A549 (cell line): ENCODE measurements at regions not wholly inside any gene's neighbourhood (a gene's known extent, or its start where the extent isn't known, plus 50 kb on each side); places are given as distances from the start of the nearest gene placed in this dataset.

ENCODE experiments used
- CEBPB ChIP-seq, 2 experiments: fragments of >200 bp in 1 of 2; sonication (Bioruptor Twin) in 1 of 2; formaldehyde crosslinking in 1 of 2; IDR thresholded peaks; 2 replicates each; pipeline ENCODE4 v1.6.1; 2012 to 2016
- EP300 ChIP-seq, 2 experiments: fragments of >200 bp; sonication (Bioruptor Twin); formaldehyde crosslinking; IDR thresholded peaks; 2 replicates in 1 of 2; 3 replicates in 1 of 2; pipeline ENCODE4 v1.6.1; 2016 to 2017
- ESRRA ChIP-seq: fragments of 150-350 bp; IDR thresholded peaks from 2 replicates; pipeline ENCODE4 v1.6.1; 2014; ENCODE audit warnings: mild to moderate bottlenecking, low read length, borderline replicate concordance
- JUN ChIP-seq, 2 experiments: fragments of >200 bp; sonication (Bioruptor Twin); formaldehyde crosslinking; IDR thresholded peaks; 2 replicates in 1 of 2; 3 replicates in 1 of 2; pipeline ENCODE4 v1.6.1; 2016 to 2017
- MAZ ChIP-seq: fragments of 150-350 bp; IDR thresholded peaks from 2 replicates; pipeline ENCODE4 v1.6.1; 2014; ENCODE audit warnings: antibody characterized with exemption, low read depth, low read length, borderline replicate concordance
- POLR2A ChIP-seq: IDR thresholded peaks from 2 replicates; pipeline ENCODE4 v1.6.1; 2012; ENCODE audit warnings: mild to moderate bottlenecking, low read length
- RAD21 ChIP-seq, 2 experiments: fragments of >200 bp in 1 of 2; sonication (Bioruptor Twin) in 1 of 2; formaldehyde crosslinking in 1 of 2; IDR thresholded peaks in 1 of 2; conservative IDR thresholded peaks in 1 of 2; 2 replicates in 1 of 2; 3 replicates in 1 of 2; pipeline ENCODE4 v1.6.1; 2012 to 2018; ENCODE audit warnings: inconsistent platforms in 1 of 2
- RCOR1 ChIP-seq: fragments of 150-350 bp; IDR thresholded peaks from 2 replicates; pipeline ENCODE4 v1.6.1; 2014; ENCODE audit warnings: antibody characterized with exemption, low read length, low read depth
- SMC3 ChIP-seq: fragments of >200 bp; sonication (Bioruptor Twin); formaldehyde crosslinking; IDR thresholded peaks from 3 replicates; pipeline ENCODE4 v1.6.1; 2018; ENCODE audit warnings: inconsistent platforms
- ZFP36 ChIP-seq: fragments of 450-650 bp; IDR thresholded peaks from 2 replicates; pipeline ENCODE4 v1.6.1; 2014; ENCODE audit warnings: borderline replicate concordance; ENCODE audit not compliant: partially characterized antibody
- TF ChIP-seq, protein P1 (sequence below): fragments of 150-350 bp; IDR thresholded peaks from 2 replicates; pipeline ENCODE4 v1.6.1; 2014; ENCODE audit warnings: low read depth, mild to moderate bottlenecking, low read length
- TF ChIP-seq, protein P2 (sequence below): fragments of >200 bp; sonication (Bioruptor Twin); formaldehyde crosslinking; IDR thresholded peaks from 3 replicates; pipeline ENCODE4 v1.5.1; 2016
- TF ChIP-seq, protein P3 (sequence below): fragments of 200-600 bp; sonication (generic); IDR thresholded peaks from 2 replicates; pipeline ENCODE4 v1.6.1; 2016; ENCODE audit warnings: antibody characterized with exemption, mild to moderate bottlenecking, moderate library complexity
- TF ChIP-seq, protein P4 (sequence below): fragments of 450-650 bp; IDR thresholded peaks from 2 replicates; pipeline ENCODE4 v1.6.1; 2014; ENCODE audit warnings: antibody characterized with exemption

DNA sequence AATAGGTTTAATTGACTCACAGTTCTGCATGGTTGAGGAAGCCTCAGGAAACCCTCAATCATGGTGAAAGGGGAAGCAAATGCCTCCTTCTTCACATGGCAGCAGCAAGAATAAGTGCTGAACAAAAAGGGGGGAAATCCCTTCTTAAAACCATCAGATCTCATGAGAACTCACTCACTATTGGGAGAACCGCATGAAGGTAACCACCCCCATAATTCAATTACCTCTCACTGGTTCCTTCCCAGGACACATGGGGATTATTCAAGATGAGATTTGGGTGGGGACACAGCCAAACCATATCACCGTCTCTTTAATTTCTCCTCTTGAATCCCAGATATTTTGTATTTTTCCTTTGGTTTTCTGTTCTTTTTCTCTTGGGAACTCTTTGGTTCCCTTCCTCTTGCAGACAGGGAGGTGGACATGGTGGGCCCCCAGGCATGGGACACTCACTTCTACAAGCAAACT is 223.6 kb downstream of the TBXT start:
- no peak for TF ChIP-seq RAD21 (conservative IDR thresholded peaks at IDR 0.05 in 1 of 2, IDR thresholded peaks at IDR 0.05 in 1 of 2)
- no peak for TF ChIP-seq EP300 (IDR thresholded peaks at IDR 0.05)
- TF ChIP-seq, protein P1, sequence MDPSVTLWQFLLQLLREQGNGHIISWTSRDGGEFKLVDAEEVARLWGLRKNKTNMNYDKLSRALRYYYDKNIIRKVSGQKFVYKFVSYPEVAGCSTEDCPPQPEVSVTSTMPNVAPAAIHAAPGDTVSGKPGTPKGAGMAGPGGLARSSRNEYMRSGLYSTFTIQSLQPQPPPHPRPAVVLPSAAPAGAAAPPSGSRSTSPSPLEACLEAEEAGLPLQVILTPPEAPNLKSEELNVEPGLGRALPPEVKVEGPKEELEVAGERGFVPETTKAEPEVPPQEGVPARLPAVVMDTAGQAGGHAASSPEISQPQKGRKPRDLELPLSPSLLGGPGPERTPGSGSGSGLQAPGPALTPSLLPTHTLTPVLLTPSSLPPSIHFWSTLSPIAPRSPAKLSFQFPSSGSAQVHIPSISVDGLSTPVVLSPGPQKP, result no peak
- TF ChIP-seq, protein P2, sequence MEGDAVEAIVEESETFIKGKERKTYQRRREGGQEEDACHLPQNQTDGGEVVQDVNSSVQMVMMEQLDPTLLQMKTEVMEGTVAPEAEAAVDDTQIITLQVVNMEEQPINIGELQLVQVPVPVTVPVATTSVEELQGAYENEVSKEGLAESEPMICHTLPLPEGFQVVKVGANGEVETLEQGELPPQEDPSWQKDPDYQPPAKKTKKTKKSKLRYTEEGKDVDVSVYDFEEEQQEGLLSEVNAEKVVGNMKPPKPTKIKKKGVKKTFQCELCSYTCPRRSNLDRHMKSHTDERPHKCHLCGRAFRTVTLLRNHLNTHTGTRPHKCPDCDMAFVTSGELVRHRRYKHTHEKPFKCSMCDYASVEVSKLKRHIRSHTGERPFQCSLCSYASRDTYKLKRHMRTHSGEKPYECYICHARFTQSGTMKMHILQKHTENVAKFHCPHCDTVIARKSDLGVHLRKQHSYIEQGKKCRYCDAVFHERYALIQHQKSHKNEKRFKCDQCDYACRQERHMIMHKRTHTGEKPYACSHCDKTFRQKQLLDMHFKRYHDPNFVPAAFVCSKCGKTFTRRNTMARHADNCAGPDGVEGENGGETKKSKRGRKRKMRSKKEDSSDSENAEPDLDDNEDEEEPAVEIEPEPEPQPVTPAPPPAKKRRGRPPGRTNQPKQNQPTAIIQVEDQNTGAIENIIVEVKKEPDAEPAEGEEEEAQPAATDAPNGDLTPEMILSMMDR, result no peak
- no peak for TF ChIP-seq SMC3
- no peak for TF ChIP-seq JUN (IDR thresholded peaks at IDR 0.05)
- TF ChIP-seq, protein P3, sequence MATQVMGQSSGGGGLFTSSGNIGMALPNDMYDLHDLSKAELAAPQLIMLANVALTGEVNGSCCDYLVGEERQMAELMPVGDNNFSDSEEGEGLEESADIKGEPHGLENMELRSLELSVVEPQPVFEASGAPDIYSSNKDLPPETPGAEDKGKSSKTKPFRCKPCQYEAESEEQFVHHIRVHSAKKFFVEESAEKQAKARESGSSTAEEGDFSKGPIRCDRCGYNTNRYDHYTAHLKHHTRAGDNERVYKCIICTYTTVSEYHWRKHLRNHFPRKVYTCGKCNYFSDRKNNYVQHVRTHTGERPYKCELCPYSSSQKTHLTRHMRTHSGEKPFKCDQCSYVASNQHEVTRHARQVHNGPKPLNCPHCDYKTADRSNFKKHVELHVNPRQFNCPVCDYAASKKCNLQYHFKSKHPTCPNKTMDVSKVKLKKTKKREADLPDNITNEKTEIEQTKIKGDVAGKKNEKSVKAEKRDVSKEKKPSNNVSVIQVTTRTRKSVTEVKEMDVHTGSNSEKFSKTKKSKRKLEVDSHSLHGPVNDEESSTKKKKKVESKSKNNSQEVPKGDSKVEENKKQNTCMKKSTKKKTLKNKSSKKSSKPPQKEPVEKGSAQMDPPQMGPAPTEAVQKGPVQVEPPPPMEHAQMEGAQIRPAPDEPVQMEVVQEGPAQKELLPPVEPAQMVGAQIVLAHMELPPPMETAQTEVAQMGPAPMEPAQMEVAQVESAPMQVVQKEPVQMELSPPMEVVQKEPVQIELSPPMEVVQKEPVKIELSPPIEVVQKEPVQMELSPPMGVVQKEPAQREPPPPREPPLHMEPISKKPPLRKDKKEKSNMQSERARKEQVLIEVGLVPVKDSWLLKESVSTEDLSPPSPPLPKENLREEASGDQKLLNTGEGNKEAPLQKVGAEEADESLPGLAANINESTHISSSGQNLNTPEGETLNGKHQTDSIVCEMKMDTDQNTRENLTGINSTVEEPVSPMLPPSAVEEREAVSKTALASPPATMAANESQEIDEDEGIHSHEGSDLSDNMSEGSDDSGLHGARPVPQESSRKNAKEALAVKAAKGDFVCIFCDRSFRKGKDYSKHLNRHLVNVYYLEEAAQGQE, result no peak
- TF ChIP-seq ESRRA, result no peak
- no peak for TF ChIP-seq MAZ
- TF ChIP-seq, protein P4, sequence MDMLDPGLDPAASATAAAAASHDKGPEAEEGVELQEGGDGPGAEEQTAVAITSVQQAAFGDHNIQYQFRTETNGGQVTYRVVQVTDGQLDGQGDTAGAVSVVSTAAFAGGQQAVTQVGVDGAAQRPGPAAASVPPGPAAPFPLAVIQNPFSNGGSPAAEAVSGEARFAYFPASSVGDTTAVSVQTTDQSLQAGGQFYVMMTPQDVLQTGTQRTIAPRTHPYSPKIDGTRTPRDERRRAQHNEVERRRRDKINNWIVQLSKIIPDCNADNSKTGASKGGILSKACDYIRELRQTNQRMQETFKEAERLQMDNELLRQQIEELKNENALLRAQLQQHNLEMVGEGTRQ, result no peak
- no peak for TF ChIP-seq CEBPB (IDR thresholded peaks at IDR 0.05)
- no peak for TF ChIP-seq POLR2A
- TF ChIP-seq ZFP36, result no peak
- TF ChIP-seq RCOR1, result no peak
